Hepatocyte (in vitro differentiated cells): ENCODE measurements at regions not wholly inside any gene's neighbourhood (a gene's known extent, or its start where the extent isn't known, plus 50 kb on each side); places are given as distances from the start of the nearest gene placed in this dataset.

ENCODE experiments used
- DNase-seq: peaks from one replicate; pipeline ENCODE4 v3.0.0-alpha.2; 2016; ENCODE audit warnings: low spot score
- H2AFZ ChIP-seq: fragments of 200-600 bp; sonication (generic); 2 replicates; pipeline ENCODE4 v1.6.0; 2016; ENCODE audit warnings: antibody characterized with exemption, mild to moderate bottlenecking
- H3K27ac ChIP-seq: fragments of 200-600 bp; sonication (generic); 2 replicates; pipeline ENCODE4 v1.5.1; 2016; ENCODE audit warnings: mild to moderate bottlenecking
- H3K27me3 ChIP-seq: fragments of 200-600 bp; sonication (generic); 2 replicates; pipeline ENCODE4 v1.6.1; 2016
- H3K36me3 ChIP-seq: fragments of 200-600 bp; sonication (generic); replicated peaks from 2 replicates; pipeline ENCODE4 v1.5.1; 2016; ENCODE audit warnings: low read depth; ENCODE audit not compliant: insufficient read depth
- H3K4me1 ChIP-seq: fragments of 200-600 bp; sonication (generic); 2 replicates; pipeline ENCODE4 v1.5.1; 2016; ENCODE audit warnings: mild to moderate bottlenecking, moderate library complexity; ENCODE audit not compliant: insufficient read depth
- H3K4me2 ChIP-seq: fragments of 200-600 bp; sonication (generic); 2 replicates; pipeline ENCODE4 v1.6.0; 2016
- H3K4me3 ChIP-seq: fragments of 200-600 bp; sonication (generic); 2 replicates; pipeline ENCODE4 v1.5.1; 2016; ENCODE audit warnings: mild to moderate bottlenecking
- H3K79me2 ChIP-seq: fragments of 200-600 bp; sonication (generic); 2 replicates; pipeline ENCODE4 v1.6.0; 2017; ENCODE audit warnings: mild to moderate bottlenecking
- H3K9me2 ChIP-seq: fragments of 200-600 bp; sonication (generic); replicated peaks from 2 replicates; pipeline ENCODE4 v1.6.0; 2017; ENCODE audit warnings: mild to moderate bottlenecking; ENCODE audit not compliant: insufficient read depth
- H3K9me3 ChIP-seq: fragments of 200-600 bp; sonication (generic); 2 replicates; pipeline ENCODE4 v1.5.1; 2016; ENCODE audit warnings: low read depth, mild to moderate bottlenecking
- H4K20me1 ChIP-seq: fragments of 200-600 bp; sonication (generic); 2 replicates; pipeline ENCODE4 v1.6.0; 2016; ENCODE audit warnings: mild to moderate bottlenecking; ENCODE audit not compliant: insufficient read depth, poor library complexity, severe bottlenecking
- EZH2 ChIP-seq: fragments of 200-600 bp; sonication (generic); IDR thresholded peaks from 2 replicates; pipeline ENCODE4 v1.6.1; 2016; ENCODE audit warnings: antibody characterized with exemption, mild to moderate bottlenecking, borderline replicate concordance
- EZH2phosphoT487 ChIP-seq: fragments of 200-600 bp; sonication (generic); IDR thresholded peaks from one replicate; pipeline ENCODE4 v1.6.1; 2018; ENCODE audit warnings: antibody characterized with exemption, mild to moderate bottlenecking, low read depth, moderate library complexity; ENCODE audit not compliant: unreplicated experiment, severe bottlenecking
- WGBS: methylation state at CpG from one replicate; pipeline ENCODE4 v1.1.6; 2016; ENCODE audit warnings: low lambda C conversion rate; ENCODE audit errors: missing lambda C conversion rate; 5-methylcytosine and 5-hydroxymethylcytosine counted together
- TF ChIP-seq, protein P1 (sequence below): fragments of 200-600 bp; sonication (generic); IDR thresholded peaks from 2 replicates; pipeline ENCODE4 v1.5.1; 2016; ENCODE audit warnings: antibody characterized with exemption, mild to moderate bottlenecking; ENCODE audit not compliant: poor library complexity

DNA sequence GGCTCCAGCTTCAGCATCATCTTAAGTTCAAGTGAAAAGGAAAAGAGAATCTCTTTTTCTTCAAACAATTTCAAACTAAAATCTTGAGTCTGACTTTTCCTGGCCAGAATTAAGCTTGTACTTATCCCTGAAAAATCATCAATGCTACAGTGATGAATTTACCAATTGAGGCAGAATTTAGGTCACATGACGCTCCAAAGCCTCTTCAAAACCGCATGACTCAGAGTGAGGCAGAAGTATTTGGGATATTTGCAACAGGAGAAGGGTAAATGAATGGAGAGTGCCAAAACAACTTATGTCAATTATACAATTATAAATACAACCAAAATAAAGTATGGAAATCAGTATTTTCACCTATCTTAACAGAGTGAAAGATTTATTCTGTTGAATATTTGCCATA is 515.5 kb downstream of the COL12A1 start:
- H2AFZ ChIP-seq: no peak overlapping the region
- WGBS: 94% methylated on average over 2 of the region's 2 CpGs
- H3K9me3 ChIP-seq: no peaks in the 10 kb centered on the region
- H3K4me1 ChIP-seq: no peaks in the 10 kb centered on the region
- no peak overlapping the region for H3K27ac ChIP-seq
- H3K4me2 ChIP-seq: no peak overlapping the region
- H3K9me2 ChIP-seq: no peaks in the 10 kb centered on the region
- no peaks in the 10 kb centered on the region for H3K27me3 ChIP-seq
- DNase-seq: no peak
- H3K36me3 ChIP-seq: no peaks in the 10 kb centered on the region
- H3K4me3 ChIP-seq: no peak overlapping the region
- H4K20me1 ChIP-seq: no peaks in the 10 kb centered on the region
- TF ChIP-seq, protein P1, sequence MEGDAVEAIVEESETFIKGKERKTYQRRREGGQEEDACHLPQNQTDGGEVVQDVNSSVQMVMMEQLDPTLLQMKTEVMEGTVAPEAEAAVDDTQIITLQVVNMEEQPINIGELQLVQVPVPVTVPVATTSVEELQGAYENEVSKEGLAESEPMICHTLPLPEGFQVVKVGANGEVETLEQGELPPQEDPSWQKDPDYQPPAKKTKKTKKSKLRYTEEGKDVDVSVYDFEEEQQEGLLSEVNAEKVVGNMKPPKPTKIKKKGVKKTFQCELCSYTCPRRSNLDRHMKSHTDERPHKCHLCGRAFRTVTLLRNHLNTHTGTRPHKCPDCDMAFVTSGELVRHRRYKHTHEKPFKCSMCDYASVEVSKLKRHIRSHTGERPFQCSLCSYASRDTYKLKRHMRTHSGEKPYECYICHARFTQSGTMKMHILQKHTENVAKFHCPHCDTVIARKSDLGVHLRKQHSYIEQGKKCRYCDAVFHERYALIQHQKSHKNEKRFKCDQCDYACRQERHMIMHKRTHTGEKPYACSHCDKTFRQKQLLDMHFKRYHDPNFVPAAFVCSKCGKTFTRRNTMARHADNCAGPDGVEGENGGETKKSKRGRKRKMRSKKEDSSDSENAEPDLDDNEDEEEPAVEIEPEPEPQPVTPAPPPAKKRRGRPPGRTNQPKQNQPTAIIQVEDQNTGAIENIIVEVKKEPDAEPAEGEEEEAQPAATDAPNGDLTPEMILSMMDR: no peak
- TF ChIP-seq EZH2phosphoT487: no peak
- no peak for TF ChIP-seq EZH2
- H3K79me2 ChIP-seq: no peaks in the 10 kb centered on the region

DNA sequence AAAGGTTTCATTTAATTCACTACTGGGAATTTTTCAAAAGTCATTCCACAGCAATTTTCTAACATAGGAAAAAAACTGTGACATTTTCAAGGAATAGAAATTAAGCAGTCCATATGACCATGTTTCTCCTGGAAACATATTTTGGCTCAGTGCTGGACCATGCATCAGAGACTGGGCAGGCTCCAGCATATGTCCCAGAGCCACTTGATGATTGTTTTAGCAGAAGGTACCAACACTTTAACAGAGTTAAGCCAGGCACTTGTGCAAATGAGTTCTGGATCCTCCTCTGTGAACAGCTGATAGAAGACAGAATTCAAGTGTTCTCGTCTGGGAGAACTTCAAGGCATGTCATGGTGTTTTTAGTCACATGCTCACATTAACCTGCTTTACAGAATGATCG is 516.3 kb downstream of the COL12A1 start:
- H3K9me2 ChIP-seq: no peaks in the 10 kb centered on the region
- no peaks in the 10 kb centered on the region for H3K4me1 ChIP-seq
- H3K9me3 ChIP-seq: no peaks in the 10 kb centered on the region
- no peaks in the 10 kb centered on the region for H3K79me2 ChIP-seq
- TF ChIP-seq EZH2phosphoT487: no peak
- TF ChIP-seq EZH2: no peak
- TF ChIP-seq, protein P1: no peak
- 80% methylated on average over 2 of the region's 2 CpGs for WGBS
- no peak for DNase-seq
- H3K27ac ChIP-seq: no peak overlapping the region
- H2AFZ ChIP-seq: no peak overlapping the region
- H4K20me1 ChIP-seq: no peaks in the 10 kb centered on the region
- no peaks in the 10 kb centered on the region for H3K36me3 ChIP-seq
- no peak overlapping the region for H3K4me3 ChIP-seq
- H3K4me2 ChIP-seq: no peak overlapping the region
- H3K27me3 ChIP-seq: no peaks in the 10 kb centered on the region

GRCh38 chr6:74677463-74677862 is 528.4 kb downstream of the COL12A1 start:
- WGBS: 91% methylated on average over 1 of the region's 1 CpG
- TF ChIP-seq, protein P1: no peak
- TF ChIP-seq EZH2phosphoT487 (no peak), EZH2 (no peak)

GRCh38 chr6:74676906-74677305 is 528.9 kb downstream of the COL12A1 start:
- Histone ChIP-seq H3K4me3 (no peak overlapping the region), H3K79me2 (no peaks in the 10 kb centered on the region), H2AFZ (no peak overlapping the region), H3K9me2 (no peaks in the 10 kb centered on the region), H3K36me3 (no peaks in the 10 kb centered on the region), H3K4me1 (no peaks in the 10 kb centered on the region), H3K4me2 (no peak overlapping the region), H3K9me3 (no peaks in the 10 kb centered on the region), H3K27me3 (no peaks in the 10 kb centered on the region), H3K27ac (no peak overlapping the region), H4K20me1 (no peaks in the 10 kb centered on the region)
- 93% methylated on average over 1 of the region's 1 CpG for WGBS
- DNase-seq: no peak
- TF ChIP-seq, protein P1: no peak
- TF ChIP-seq EZH2: no peak
- no peak for TF ChIP-seq EZH2phosphoT487

More at GRCh38 chr6:74677463-74677862, 528.4 kb downstream of the COL12A1 start:
- Histone ChIP-seq H3K36me3 (no peaks in the 10 kb centered on the region), H3K4me3 (no peak overlapping the region), H3K79me2 (no peaks in the 10 kb centered on the region), H2AFZ (no peak overlapping the region), H4K20me1 (no peaks in the 10 kb centered on the region), H3K4me2 (no peak overlapping the region), H3K9me3 (no peaks in the 10 kb centered on the region), H3K27me3 (no peaks in the 10 kb centered on the region), H3K9me2 (no peaks in the 10 kb centered on the region), H3K27ac (no peak overlapping the region), H3K4me1 (no peaks in the 10 kb centered on the region)
- DNase-seq: no peak
